ENCODE measurements at regions not wholly inside any gene's neighbourhood (a gene's known extent, or its start where the extent isn't known, plus 50 kb on each side); places are given as distances from the start of the nearest gene placed in this dataset.

DNA sequence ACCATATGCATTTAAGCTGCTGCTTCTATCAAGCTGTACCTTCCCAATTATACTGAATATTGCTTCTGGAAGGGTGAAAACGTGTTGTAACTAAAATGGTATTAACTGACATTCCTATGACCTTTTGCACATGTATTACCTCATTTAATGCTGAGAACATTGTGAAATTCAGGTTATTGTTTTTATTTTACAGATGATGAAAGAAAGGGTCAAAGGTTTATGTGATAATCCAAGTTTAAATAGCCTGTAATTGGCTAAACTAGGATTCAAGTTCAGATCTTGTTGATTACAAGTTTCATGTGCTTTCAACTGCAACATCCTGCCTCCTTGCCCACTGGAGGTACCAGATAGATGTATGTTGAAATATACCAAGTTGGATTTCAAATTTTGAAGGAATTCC, 433.3 kb upstream of the PRICKLE1 start:
- Histone ChIP-seq H3K79me2 (replicated peaks; ENCODE audit: insufficient read depth, low read length) (no peaks in the 10 kb centered on the region), H2AFZ (ENCODE audit: low read depth, low read length) (no peak overlapping the region), H3K27me3 (ENCODE audit: insufficient read depth, low read depth, low read length) (no peaks in the 10 kb centered on the region), H3K4me3 (ENCODE audit: low read length) (no peak overlapping the region), H3K4me2 (ENCODE audit: low read length) (no peak overlapping the region), H3K36me3 (ENCODE audit: insufficient read depth, low read length) (no peaks in the 10 kb centered on the region), H3K9ac (ENCODE audit: low read length) (no peak overlapping the region), H3F3A (ENCODE audit: insufficient read depth, low read length, poor library complexity, severe bottlenecking) (no peaks in the 10 kb centered on the region), H4K20me1 (ENCODE audit: insufficient read depth) (no peaks in the 10 kb centered on the region), H3K9me2 (ENCODE audit: insufficient read depth, low read length) (no peaks in the 10 kb centered on the region), H3K9me3 (ENCODE audit: low read length) (no peaks in the 10 kb centered on the region), H3K27ac (ENCODE audit: low read length) (no peak overlapping the region)
- TF ChIP-seq RAD21 (conservative IDR thresholded peaks at IDR 0.05) = no peak
- TF ChIP-seq POLR2AphosphoS5 (IDR thresholded peaks at IDR 0.05) = no peak
- TF ChIP-seq EZH2 (IDR thresholded peaks at IDR 0.05; ENCODE audit: borderline replicate concordance, insufficient read depth, low read length, poor library complexity, severe bottlenecking) = no peak
- no peak for TF ChIP-seq SMC3 (conservative IDR thresholded peaks at IDR 0.05; ENCODE audit: poor library complexity)
- no peak for TF ChIP-seq MXI1 (conservative IDR thresholded peaks at IDR 0.05; ENCODE audit: poor library complexity, severe bottlenecking)
- no peak for TF ChIP-seq TAF1 (IDR thresholded peaks at IDR 0.05; ENCODE audit: low read depth)
- TF ChIP-seq CTCF (IDR thresholded peaks at IDR 0.05; ENCODE audit: poor library complexity, severe bottlenecking) = no peak
- TF ChIP-seq, protein P1, sequence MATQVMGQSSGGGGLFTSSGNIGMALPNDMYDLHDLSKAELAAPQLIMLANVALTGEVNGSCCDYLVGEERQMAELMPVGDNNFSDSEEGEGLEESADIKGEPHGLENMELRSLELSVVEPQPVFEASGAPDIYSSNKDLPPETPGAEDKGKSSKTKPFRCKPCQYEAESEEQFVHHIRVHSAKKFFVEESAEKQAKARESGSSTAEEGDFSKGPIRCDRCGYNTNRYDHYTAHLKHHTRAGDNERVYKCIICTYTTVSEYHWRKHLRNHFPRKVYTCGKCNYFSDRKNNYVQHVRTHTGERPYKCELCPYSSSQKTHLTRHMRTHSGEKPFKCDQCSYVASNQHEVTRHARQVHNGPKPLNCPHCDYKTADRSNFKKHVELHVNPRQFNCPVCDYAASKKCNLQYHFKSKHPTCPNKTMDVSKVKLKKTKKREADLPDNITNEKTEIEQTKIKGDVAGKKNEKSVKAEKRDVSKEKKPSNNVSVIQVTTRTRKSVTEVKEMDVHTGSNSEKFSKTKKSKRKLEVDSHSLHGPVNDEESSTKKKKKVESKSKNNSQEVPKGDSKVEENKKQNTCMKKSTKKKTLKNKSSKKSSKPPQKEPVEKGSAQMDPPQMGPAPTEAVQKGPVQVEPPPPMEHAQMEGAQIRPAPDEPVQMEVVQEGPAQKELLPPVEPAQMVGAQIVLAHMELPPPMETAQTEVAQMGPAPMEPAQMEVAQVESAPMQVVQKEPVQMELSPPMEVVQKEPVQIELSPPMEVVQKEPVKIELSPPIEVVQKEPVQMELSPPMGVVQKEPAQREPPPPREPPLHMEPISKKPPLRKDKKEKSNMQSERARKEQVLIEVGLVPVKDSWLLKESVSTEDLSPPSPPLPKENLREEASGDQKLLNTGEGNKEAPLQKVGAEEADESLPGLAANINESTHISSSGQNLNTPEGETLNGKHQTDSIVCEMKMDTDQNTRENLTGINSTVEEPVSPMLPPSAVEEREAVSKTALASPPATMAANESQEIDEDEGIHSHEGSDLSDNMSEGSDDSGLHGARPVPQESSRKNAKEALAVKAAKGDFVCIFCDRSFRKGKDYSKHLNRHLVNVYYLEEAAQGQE (IDR thresholded peaks at IDR 0.05; ENCODE audit: borderline replicate concordance) = no peak
- no peak for TF ChIP-seq EP300 (conservative IDR thresholded peaks at IDR 0.05; ENCODE audit: poor library complexity, severe bottlenecking)

DNA sequence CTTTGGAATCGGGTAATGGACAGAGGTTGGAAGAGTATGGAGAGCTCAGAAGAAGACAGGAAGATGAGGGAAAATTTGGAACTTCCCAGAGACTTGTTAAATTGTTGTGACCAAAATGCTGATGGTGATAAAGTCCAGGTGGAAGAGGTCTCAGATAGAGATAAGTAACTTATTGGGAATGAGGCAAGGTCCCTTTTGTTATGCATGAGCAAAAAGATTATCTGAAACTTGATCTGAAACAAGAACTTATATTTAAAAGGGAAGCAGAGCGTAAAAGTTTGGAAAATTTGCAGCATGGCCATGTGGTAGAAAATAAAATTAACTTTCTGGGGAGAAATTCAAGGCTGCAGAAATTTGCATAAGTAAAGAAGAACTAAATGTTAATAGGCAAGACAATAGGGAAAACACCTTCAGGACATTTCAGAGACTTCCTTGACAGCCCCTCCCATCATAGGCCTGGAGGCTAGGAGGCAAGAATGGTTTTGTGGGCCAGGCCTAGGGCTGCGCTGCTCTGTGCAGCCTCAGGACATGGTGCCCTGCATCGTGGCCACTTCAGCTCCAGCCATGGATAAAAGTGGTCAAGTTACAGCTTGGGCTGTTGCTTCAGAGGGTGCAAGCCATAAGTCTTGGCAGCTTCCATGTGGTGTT, 425.7 kb upstream of the PRICKLE1 start:
- H3K4me2 ChIP-seq (ENCODE audit: low read length) = no peak overlapping the region
- H2AFZ ChIP-seq (ENCODE audit: low read depth, low read length) = no peak overlapping the region
- no peak overlapping the region for H3K27ac ChIP-seq (ENCODE audit: low read length)
- H3K9ac ChIP-seq (ENCODE audit: low read length) = no peak overlapping the region
- no peaks in the 10 kb centered on the region for H3K79me2 ChIP-seq (replicated peaks; ENCODE audit: insufficient read depth, low read length)
- TF ChIP-seq TAF1 (IDR thresholded peaks at IDR 0.05; ENCODE audit: low read depth) (no peak), EP300 (conservative IDR thresholded peaks at IDR 0.05; ENCODE audit: poor library complexity, severe bottlenecking) (no peak), RAD21 (conservative IDR thresholded peaks at IDR 0.05) (no peak), MXI1 (conservative IDR thresholded peaks at IDR 0.05; ENCODE audit: poor library complexity, severe bottlenecking) (no peak), SMC3 (conservative IDR thresholded peaks at IDR 0.05; ENCODE audit: poor library complexity) (no peak), EZH2 (IDR thresholded peaks at IDR 0.05; ENCODE audit: borderline replicate concordance, insufficient read depth, low read length, poor library complexity, severe bottlenecking) (no peak), CTCF (IDR thresholded peaks at IDR 0.05; ENCODE audit: poor library complexity, severe bottlenecking) (no peak), POLR2AphosphoS5 (IDR thresholded peaks at IDR 0.05) (no peak)
- TF ChIP-seq, protein P1 (IDR thresholded peaks at IDR 0.05; ENCODE audit: borderline replicate concordance) = no peak
- H3K4me3 ChIP-seq (ENCODE audit: low read length) = no peak overlapping the region
- H3K9me2 ChIP-seq (ENCODE audit: insufficient read depth, low read length) = no peaks in the 10 kb centered on the region
- no peaks in the 10 kb centered on the region for H4K20me1 ChIP-seq (ENCODE audit: insufficient read depth)
- no peaks in the 10 kb centered on the region for H3K36me3 ChIP-seq (ENCODE audit: insufficient read depth, low read length)
- no peaks in the 10 kb centered on the region for H3K9me3 ChIP-seq (ENCODE audit: low read length)
- no peaks in the 10 kb centered on the region for H3K27me3 ChIP-seq (ENCODE audit: insufficient read depth, low read depth, low read length)
- no peaks in the 10 kb centered on the region for H3F3A ChIP-seq (ENCODE audit: insufficient read depth, low read length, poor library complexity, severe bottlenecking)
